Suprapubic skin (tissue), 4 donors: ENCODE measurements at regions not wholly inside any gene's neighbourhood (a gene's known extent, or its start where the extent isn't known, plus 50 kb on each side); places are given as distances from the start of the nearest gene placed in this dataset.

ENCODE experiments used
- DNase-seq, 2 donors: peaks; one replicate each; pipeline ENCODE4 v3.0.0-alpha.2; 2019; ENCODE audit warnings: low spot score in 2 of 2
- H3K27ac ChIP-seq: fragments of 200-600 bp; sonication (generic); one replicate; pipeline ENCODE4 v1.5.1; 2019
- H3K27me3 ChIP-seq: fragments of 200-600 bp; sonication (generic); one replicate; pipeline ENCODE4 v1.5.1; 2019
- H3K36me3 ChIP-seq: fragments of 200-600 bp; sonication (generic); one replicate; pipeline ENCODE4 v1.5.1; 2019
- H3K4me1 ChIP-seq: fragments of 200-600 bp; sonication (generic); one replicate; pipeline ENCODE4 v1.5.1; 2019
- H3K4me3 ChIP-seq: fragments of 200-600 bp; sonication (generic); one replicate; pipeline ENCODE4 v1.5.1; 2019; ENCODE audit warnings: mild to moderate bottlenecking
- H3K9me3 ChIP-seq: fragments of 200-600 bp; sonication (generic); one replicate; pipeline ENCODE4 v1.5.1; 2019
- EP300 ChIP-seq: sonication (generic); formaldehyde crosslinking; IDR thresholded peaks from one replicate; pipeline ENCODE4 v1.6.1; 2017; ENCODE audit warnings: antibody characterized with exemption
- POLR2A ChIP-seq, 2 donors: fragments of 450-650 bp; IDR thresholded peaks; one replicate each; pipeline ENCODE4 v1.6.1; 2017; ENCODE audit warnings: antibody characterized with exemption in 2 of 2, mild to moderate bottlenecking in 2 of 2, moderate library complexity in 2 of 2
- POLR2AphosphoS5 ChIP-seq, 3 donors: sonication (generic); formaldehyde crosslinking; IDR thresholded peaks; one replicate each; pipeline ENCODE4 v1.6.1; 2017; ENCODE audit warnings: antibody characterized with exemption in 3 of 3
- WGBS: methylation state at CpG from one replicate; pipeline ENCODE4 v1.1.5; 2018; 5-methylcytosine and 5-hydroxymethylcytosine counted together
- TF ChIP-seq, protein P1 (sequence below), 2 donors: fragments of 200-600 bp in 1 of 2; fragments of 450-650 bp in 1 of 2; sonication (generic) in 1 of 2; IDR thresholded peaks; one replicate each; pipeline ENCODE4 v1.5.1; 2016 to 2019; ENCODE audit warnings: antibody characterized with exemption in 2 of 2, mild to moderate bottlenecking in 1 of 2, moderate library complexity in 1 of 2

DNA sequence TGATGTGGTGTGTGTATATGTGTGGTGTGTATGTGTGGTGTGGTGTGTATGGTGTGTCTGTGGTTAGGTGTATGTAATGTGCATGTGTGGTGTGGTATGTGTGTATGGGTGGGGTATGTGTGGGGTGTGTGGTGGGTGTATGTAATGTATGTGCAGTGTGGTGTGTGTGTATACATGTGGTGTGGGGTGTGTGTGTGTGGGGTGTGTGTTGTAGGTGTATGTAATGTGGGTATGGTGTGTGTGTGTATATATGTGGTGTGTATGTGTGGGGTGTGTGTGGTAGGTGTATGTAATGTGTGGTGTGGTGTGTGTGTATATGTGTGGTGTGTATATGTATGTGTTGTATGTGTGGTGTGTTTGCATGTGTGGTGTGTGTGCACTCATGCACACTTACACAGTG lies 84.8 kb upstream of the ID2 start:
- H3K4me1 ChIP-seq, result no peaks in the 10 kb centered on the region
- no peak overlapping the region for H3K27ac ChIP-seq
- no peak overlapping the region for H3K4me3 ChIP-seq
- DNase-seq, result peak in 1 of 2 donors; percentile 4
- no peaks in the 10 kb centered on the region for H3K27me3 ChIP-seq
- H3K9me3 ChIP-seq, result no peaks in the 10 kb centered on the region
- TF ChIP-seq, protein P1, sequence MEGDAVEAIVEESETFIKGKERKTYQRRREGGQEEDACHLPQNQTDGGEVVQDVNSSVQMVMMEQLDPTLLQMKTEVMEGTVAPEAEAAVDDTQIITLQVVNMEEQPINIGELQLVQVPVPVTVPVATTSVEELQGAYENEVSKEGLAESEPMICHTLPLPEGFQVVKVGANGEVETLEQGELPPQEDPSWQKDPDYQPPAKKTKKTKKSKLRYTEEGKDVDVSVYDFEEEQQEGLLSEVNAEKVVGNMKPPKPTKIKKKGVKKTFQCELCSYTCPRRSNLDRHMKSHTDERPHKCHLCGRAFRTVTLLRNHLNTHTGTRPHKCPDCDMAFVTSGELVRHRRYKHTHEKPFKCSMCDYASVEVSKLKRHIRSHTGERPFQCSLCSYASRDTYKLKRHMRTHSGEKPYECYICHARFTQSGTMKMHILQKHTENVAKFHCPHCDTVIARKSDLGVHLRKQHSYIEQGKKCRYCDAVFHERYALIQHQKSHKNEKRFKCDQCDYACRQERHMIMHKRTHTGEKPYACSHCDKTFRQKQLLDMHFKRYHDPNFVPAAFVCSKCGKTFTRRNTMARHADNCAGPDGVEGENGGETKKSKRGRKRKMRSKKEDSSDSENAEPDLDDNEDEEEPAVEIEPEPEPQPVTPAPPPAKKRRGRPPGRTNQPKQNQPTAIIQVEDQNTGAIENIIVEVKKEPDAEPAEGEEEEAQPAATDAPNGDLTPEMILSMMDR (IDR thresholded peaks at IDR 0.05), result no peak
- TF ChIP-seq POLR2AphosphoS5 (IDR thresholded peaks at IDR 0.05) (no peak), POLR2A (IDR thresholded peaks at IDR 0.05) (no peak), EP300 (no peak)
- no peaks in the 10 kb centered on the region for H3K36me3 ChIP-seq

DNA sequence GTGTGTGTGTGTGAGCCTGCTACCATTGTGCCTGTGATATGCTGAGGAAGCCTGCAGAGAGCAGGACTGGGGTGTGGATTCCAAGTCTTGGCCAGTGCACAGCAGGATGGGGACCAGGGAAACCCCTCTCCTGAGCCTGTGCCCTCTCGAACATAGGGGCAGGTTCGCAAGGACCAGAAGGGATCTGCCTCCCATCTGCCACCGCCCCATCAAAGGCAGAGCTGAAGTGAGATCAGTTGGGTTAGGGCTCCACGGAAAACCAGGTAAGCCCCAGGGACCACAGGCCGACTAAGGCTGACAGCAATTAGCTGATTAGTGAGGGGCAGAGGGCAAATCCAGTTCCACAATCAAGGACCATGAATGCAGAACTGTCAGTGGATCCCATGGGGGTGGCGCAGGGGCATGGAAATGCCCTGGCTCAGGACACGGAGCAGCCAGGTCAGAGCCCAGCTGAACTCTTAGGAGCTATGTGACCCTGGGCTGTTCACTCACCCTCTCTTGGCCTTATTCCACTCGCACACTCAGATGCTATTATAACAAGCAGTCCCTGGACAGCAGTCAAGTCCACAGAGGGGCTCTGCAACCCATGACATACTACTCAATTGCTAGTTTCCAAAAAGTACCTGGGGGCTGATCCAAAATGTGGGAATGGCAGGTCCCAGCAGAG lies 84.2 kb upstream of the ID2 start:
- 89% methylated on average over 6 of the region's 8 CpGs for WGBS
- Histone ChIP-seq H3K4me1 (no peaks in the 10 kb centered on the region), H3K36me3 (no peaks in the 10 kb centered on the region), H3K27me3 (no peaks in the 10 kb centered on the region), H3K9me3 (no peaks in the 10 kb centered on the region), H3K27ac (no peak overlapping the region), H3K4me3 (no peak overlapping the region)
- no peak for TF ChIP-seq POLR2AphosphoS5 (IDR thresholded peaks at IDR 0.05)
- TF ChIP-seq EP300, result no peak
- TF ChIP-seq, protein P1 (IDR thresholded peaks at IDR 0.05), result no peak
- TF ChIP-seq POLR2A (IDR thresholded peaks at IDR 0.05), result no peak
- peak; percentile 44 to 63 for DNase-seq

DNA sequence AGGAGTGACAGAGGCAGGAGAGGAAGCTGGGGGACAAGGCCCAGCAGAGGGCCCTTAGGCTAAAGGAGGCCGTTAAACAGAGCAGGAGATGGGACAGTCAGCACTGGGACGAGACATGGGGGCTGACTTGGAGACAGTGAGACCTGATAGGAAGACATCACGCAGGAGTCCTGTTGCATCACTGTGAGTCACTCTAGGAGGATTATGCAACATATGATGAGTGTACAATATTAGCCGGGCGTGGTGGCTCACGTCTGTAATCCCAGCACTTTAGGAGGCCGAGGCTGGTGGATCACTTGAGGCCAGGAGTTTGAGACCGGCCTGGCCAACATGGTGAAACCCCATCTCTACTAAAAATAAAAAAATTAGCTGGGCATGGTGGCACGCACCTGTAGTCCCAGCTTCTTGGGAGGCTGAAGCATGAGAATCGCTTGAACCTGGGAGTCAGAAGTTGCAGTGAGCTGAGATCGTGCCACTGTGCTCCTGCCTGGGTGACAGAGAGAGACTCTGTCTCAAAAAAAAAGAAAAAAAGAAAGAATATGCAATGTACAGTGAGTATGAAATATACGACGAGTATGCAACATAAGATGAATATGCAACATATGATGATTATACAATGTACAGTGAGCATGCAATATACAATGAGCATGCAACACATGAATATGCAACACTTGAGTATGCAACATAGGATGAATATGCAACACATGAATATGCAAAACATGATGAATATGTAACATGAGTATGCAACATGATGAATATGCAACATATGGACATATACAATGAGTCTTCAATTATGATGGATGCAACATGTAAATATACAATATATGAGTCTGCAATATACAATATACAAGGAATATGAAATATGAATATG lies 83.3 kb upstream of the ID2 start:
- Histone ChIP-seq H3K36me3 (no peaks in the 10 kb centered on the region), H3K27me3 (no peaks in the 10 kb centered on the region), H3K4me3 (no peak overlapping the region), H3K27ac (no peak overlapping the region), H3K9me3 (no peaks in the 10 kb centered on the region), H3K4me1 (no peaks in the 10 kb centered on the region)
- DNase-seq, result peak; percentile 80 to 81
- TF ChIP-seq EP300 (no peak), POLR2A (IDR thresholded peaks at IDR 0.05) (no peak), POLR2AphosphoS5 (IDR thresholded peaks at IDR 0.05) (peak; percentile 41 to 85 (median 61))
- TF ChIP-seq, protein P1 (IDR thresholded peaks at IDR 0.05), result no peak
- WGBS, result 68% methylated on average over 13 of the region's 13 CpGs

DNA sequence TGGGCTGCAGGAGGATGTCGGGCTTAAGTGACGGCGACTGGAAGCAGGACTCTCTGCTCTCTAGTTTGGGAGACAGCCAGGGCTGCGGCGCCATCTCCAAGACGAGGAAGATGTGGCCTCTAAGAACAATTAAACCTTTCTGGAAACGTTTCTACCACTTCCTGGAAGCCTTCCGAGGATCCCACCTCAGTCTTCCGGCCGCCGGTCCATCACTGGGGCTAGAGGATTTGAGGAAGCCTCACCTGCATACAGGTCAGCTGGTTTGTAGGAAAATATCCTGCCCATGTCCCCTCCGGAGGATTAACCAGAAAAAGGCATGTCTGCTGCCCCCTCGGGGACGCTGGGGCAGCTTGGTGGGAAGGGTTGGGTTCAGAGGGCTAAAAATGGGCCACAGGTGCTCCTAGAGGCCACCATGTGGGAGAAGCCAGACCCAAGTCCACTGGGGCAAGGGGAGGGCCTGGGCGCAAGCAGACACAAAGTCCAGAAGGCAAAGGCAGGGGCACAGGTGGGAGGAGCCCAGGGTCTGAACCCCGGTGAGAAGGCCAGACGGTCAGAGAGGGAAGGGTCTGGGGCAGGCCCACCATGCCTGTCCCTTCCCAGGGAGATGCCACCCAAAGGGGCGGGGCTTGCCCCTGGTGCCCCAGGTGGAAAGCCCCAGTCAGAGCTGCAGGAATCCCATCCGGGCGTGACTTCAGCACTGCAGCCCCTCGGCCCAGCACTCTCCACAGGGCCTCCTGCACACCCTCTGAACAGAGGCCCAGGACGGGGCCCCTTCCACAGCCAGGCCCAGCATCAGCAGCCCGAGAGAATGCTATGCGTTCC lies 82.2 kb upstream of the ID2 start:
- Histone ChIP-seq H3K4me3 (no peak overlapping the region), H3K27ac (no peak overlapping the region), H3K27me3 (no peaks in the 10 kb centered on the region), H3K36me3 (no peaks in the 10 kb centered on the region), H3K9me3 (no peaks in the 10 kb centered on the region), H3K4me1 (no peaks in the 10 kb centered on the region)
- 94% methylated on average over 20 of the region's 24 CpGs for WGBS
- peak; percentile 46 to 57 for DNase-seq
- TF ChIP-seq EP300 (no peak), POLR2A (IDR thresholded peaks at IDR 0.05) (no peak), POLR2AphosphoS5 (IDR thresholded peaks at IDR 0.05) (no peak)
- TF ChIP-seq, protein P1 (IDR thresholded peaks at IDR 0.05), result no peak
